ENCODE measurements at regions not wholly inside any gene's neighbourhood (a gene's known extent, or its start where the extent isn't known, plus 50 kb on each side); places are given as distances from the start of the nearest gene placed in this dataset.
"Not testable (repeated sequence)": the region's sequence is repeated elsewhere in the genome, so short reads cannot be mapped to it uniquely, and the experiment has no call there.

GRCh38 chr5:161042862-161043261, 190.9 kb upstream of the ATP10B start:
- Mint-ChIP-seq H3K4me3 (no peak overlapping the region), H3K27me3 (no peaks in the 10 kb centered on the region), H3K27ac (no peak overlapping the region), H3K4me1 (no peaks in the 10 kb centered on the region), H3K36me3 (ENCODE audit: low read depth) (no peaks in the 10 kb centered on the region), H3K9me3 (no peaks in the 10 kb centered on the region)
- ChIA-PET CTCF (no interaction called here), POLR2A (no interaction called here)
- no peak for DNase-seq

DNA sequence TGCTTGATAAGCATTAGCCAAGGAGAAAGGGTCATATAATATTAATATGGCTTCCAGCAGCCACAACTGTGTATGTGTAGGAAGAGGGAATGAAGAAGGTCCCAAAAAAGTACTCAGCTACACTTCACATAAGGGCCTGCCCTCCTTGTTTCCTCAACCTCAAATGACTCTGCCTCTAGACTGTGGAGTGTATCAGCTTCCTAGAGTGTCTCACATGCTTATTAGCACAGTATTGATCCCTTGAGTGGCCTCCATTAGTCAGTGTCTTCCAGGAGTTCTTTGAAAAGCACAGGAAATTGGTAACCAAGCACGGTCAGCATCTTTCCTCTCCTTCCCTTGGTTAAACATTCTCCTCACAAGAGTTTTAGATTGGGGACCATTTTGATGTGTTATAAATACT, 190.4 kb upstream of the ATP10B start:
- Mint-ChIP-seq H3K27ac (no peak overlapping the region), H3K9me3 (no peaks in the 10 kb centered on the region), H3K4me1 (no peaks in the 10 kb centered on the region), H3K4me3 (no peak overlapping the region), H3K36me3 (ENCODE audit: low read depth) (no peaks in the 10 kb centered on the region), H3K27me3 (no peaks in the 10 kb centered on the region)
- ChIA-PET CTCF (no interaction called here), POLR2A (no interaction called here)
- DNase-seq = no peak

GRCh38 chr5:161040818-161041217, 188.8 kb upstream of the ATP10B start:
- no peaks in the 10 kb centered on the region for H3K4me1 Mint-ChIP-seq
- H3K9me3 Mint-ChIP-seq = no peaks in the 10 kb centered on the region
- DNase-seq = no peak
- no peaks in the 10 kb centered on the region for H3K36me3 Mint-ChIP-seq (ENCODE audit: low read depth)
- no peak overlapping the region for H3K27ac Mint-ChIP-seq
- no peak overlapping the region for H3K4me3 Mint-ChIP-seq
- CTCF ChIA-PET = no interaction called here
- no peaks in the 10 kb centered on the region for H3K27me3 Mint-ChIP-seq
- POLR2A ChIA-PET = no interaction called here

DNA sequence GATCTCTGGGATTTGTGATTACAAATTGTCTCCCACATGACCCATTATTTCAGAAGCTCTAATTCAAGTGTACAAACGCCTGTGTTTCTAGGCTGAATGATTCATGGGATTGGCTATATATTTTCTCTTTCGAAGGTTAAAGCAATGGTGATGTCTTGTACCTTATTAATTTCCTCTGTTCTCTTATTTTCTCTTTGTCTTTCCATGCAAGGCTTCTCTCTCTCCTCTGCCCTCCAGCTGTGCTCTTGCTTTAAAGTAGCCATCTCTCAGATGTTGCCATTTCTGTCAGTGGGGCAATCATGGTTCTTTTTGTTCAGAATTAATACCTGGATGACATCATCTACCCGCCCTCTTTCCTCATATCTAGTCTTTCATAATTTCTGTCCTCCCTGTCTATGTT, 184.3 kb upstream of the ATP10B start:
- ChIA-PET CTCF (interaction anchor here (0.6 kb wide), 1 partner anchor 82 kb away, joined by 3 read pairs; no protein-coding TSS in a partner anchor), POLR2A (no interaction called here)
- H3K9me3 Mint-ChIP-seq = no peaks in the 10 kb centered on the region
- H3K27me3 Mint-ChIP-seq = no peaks in the 10 kb centered on the region
- no peaks in the 10 kb centered on the region for H3K4me1 Mint-ChIP-seq
- H3K36me3 Mint-ChIP-seq (ENCODE audit: low read depth) = no peaks in the 10 kb centered on the region
- DNase-seq = no peak
- no peak overlapping the region for H3K4me3 Mint-ChIP-seq
- H3K27ac Mint-ChIP-seq = no peak overlapping the region

- H3K27ac Mint-ChIP-seq = no peak overlapping the region
- no peaks in the 10 kb centered on the region for H3K9me3 Mint-ChIP-seq
- H3K27me3 Mint-ChIP-seq = no peaks in the 10 kb centered on the region
- no peaks in the 10 kb centered on the region for H3K36me3 Mint-ChIP-seq (ENCODE audit: low read depth)
- ChIA-PET CTCF (no interaction called here), POLR2A (no interaction called here)
- DNase-seq = no peak
- no peaks in the 10 kb centered on the region for H3K4me1 Mint-ChIP-seq
- no peak overlapping the region for H3K4me3 Mint-ChIP-seq
These were observed 182.4 kb upstream of the ATP10B start for GRCh38 chr5:161034451-161034850.

DNA sequence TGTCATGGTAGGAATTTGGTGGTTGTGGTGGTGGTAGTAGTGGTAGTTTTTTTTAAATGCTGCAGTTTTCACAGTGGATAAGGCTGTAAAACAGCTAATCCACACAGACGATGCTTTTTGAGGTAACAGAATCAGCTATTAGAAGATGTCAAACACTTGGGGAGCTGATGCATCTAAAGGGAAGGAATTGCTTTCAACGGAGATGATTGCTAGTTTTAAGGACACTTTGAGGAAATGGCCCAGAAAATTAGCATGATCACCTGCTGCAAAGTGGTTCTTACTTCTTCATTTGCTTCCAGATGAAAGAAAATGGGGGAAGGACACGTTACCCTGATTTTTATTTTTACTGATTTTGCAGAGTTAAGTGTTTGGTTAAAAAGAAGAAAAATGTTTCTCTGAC, 178.2 kb upstream of the ATP10B start:
- POLR2A ChIA-PET = no interaction called here
- no peak for DNase-seq

DNA sequence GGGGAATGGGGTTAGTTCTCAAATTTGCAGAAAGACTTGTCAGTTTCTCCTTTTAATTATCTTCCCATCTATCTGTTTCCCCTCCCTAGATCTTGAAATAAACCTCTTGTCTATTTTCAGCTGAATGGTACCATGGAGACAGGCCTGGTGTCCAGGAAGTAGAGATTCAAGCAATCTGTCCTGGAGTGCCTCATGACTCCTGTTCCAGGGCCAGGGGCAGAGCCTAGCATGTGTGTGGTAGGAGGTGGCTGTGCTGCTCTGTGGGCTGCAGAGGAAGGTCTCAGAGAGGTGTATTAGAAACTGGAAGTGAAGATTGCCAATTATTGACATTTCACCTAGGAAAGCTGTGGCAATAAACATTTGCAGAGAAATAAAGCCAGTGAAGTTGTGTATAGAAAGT, 175.8 kb upstream of the ATP10B start:
- no peak for DNase-seq
- H3K4me3 Mint-ChIP-seq = no peak overlapping the region
- H3K4me1 Mint-ChIP-seq = no peaks in the 10 kb centered on the region
- H3K27me3 Mint-ChIP-seq = no peaks in the 10 kb centered on the region
- no peak overlapping the region for H3K27ac Mint-ChIP-seq
- POLR2A ChIA-PET = no interaction called here
- no peaks in the 10 kb centered on the region for H3K36me3 Mint-ChIP-seq (ENCODE audit: low read depth)
- CTCF ChIA-PET = no interaction called here
- H3K9me3 Mint-ChIP-seq = no peaks in the 10 kb centered on the region

More for the DNA sequence above, 178.2 kb upstream of the ATP10B start:
- H3K36me3 Mint-ChIP-seq (ENCODE audit: low read depth) = no peaks in the 10 kb centered on the region
- CTCF ChIA-PET = no interaction called here
- no peaks in the 10 kb centered on the region for H3K27me3 Mint-ChIP-seq
- no peaks in the 10 kb centered on the region for H3K9me3 Mint-ChIP-seq
- H3K27ac Mint-ChIP-seq = no peak overlapping the region
- H3K4me1 Mint-ChIP-seq = no peaks in the 10 kb centered on the region
- no peak overlapping the region for H3K4me3 Mint-ChIP-seq

GRCh38 chr5:161023551-161023950, 171.5 kb upstream of the ATP10B start:
- POLR2A ChIA-PET = no interaction called here
- Mint-ChIP-seq H3K36me3 (ENCODE audit: low read depth) (no peaks in the 10 kb centered on the region), H3K27ac (no peak overlapping the region), H3K4me1 (no peaks in the 10 kb centered on the region), H3K9me3 (no peaks in the 10 kb centered on the region), H3K4me3 (no peak overlapping the region), H3K27me3 (no peaks in the 10 kb centered on the region)
- DNase-seq = no peak
- CTCF ChIA-PET = no interaction called here

DNA sequence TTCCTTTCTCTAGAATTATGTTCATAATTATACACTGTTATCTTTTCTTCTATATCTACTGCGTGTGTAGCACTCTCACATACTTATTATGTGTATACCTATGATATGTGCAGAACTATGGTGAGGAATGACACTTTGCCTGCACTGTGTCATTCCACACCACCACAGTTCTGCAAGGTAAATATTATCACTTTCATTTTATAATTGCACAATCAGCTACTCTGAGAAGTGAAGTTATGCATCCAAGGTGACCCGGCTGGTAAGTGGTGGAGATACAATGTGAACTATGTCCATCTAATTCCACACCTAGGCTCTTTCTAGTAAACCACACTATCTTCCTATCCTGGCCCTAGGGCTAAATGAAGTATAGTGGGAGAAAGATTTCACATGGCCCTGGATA, 170.1 kb upstream of the ATP10B start:
- ChIA-PET POLR2A (no interaction called here), CTCF (no interaction called here)
- Mint-ChIP-seq H3K9me3 (no peaks in the 10 kb centered on the region), H3K4me1 (no peaks in the 10 kb centered on the region), H3K27ac (no peak overlapping the region), H3K36me3 (ENCODE audit: low read depth) (no peaks in the 10 kb centered on the region), H3K4me3 (no peak overlapping the region), H3K27me3 (no peaks in the 10 kb centered on the region)
- no peak for DNase-seq

GRCh38 chr5:161009817-161010216, 157.8 kb upstream of the ATP10B start:
- Mint-ChIP-seq H3K4me3 (no peak overlapping the region), H3K9me3 (no peaks in the 10 kb centered on the region), H3K27me3 (no peaks in the 10 kb centered on the region), H3K4me1 (no peaks in the 10 kb centered on the region), H3K27ac (no peak overlapping the region), H3K36me3 (ENCODE audit: low read depth) (no peaks in the 10 kb centered on the region)
- POLR2A ChIA-PET = no interaction called here
- DNase-seq = no peak
- CTCF ChIA-PET = no interaction called here

DNA sequence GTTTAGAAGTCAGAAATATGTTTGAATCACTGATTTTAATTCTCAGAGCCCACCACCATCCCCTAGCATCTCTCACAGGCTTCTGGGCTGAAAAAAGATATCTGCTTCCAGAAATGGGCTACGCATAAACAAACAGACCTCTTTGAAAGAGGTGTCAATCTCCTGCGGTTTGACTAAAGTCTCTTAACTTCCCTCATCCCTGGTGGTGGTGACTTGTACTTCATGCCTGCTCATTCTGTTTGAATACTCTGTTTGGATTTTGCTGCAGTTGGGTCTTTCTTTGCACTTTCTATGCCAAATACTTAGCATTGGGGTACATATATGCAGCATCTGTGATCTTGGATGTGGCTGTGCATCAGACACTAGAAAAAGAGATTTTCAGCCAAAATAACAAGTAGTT, 157.2 kb upstream of the ATP10B start:
- H3K27ac Mint-ChIP-seq = no peak overlapping the region
- POLR2A ChIA-PET = no interaction called here
- H3K4me3 Mint-ChIP-seq = no peak overlapping the region
- H3K9me3 Mint-ChIP-seq = no peaks in the 10 kb centered on the region
- DNase-seq = no peak
- H3K4me1 Mint-ChIP-seq = no peaks in the 10 kb centered on the region
- H3K36me3 Mint-ChIP-seq (ENCODE audit: low read depth) = no peaks in the 10 kb centered on the region
- H3K27me3 Mint-ChIP-seq = no peaks in the 10 kb centered on the region
- CTCF ChIA-PET = interaction anchor here (0.7 kb wide), 1 partner anchor 666 kb away, joined by 3 read pairs; no protein-coding TSS in a partner anchor

GRCh38 chr5:161007879-161008278, 155.9 kb upstream of the ATP10B start:
- POLR2A ChIA-PET = no interaction called here
- H3K4me3 Mint-ChIP-seq = no peak overlapping the region
- H3K27me3 Mint-ChIP-seq = no peaks in the 10 kb centered on the region
- DNase-seq = no peak
- CTCF ChIA-PET = no interaction called here
- H3K4me1 Mint-ChIP-seq = no peaks in the 10 kb centered on the region
- H3K36me3 Mint-ChIP-seq (ENCODE audit: low read depth) = no peaks in the 10 kb centered on the region
- no peak overlapping the region for H3K27ac Mint-ChIP-seq
- no peaks in the 10 kb centered on the region for H3K9me3 Mint-ChIP-seq

DNA sequence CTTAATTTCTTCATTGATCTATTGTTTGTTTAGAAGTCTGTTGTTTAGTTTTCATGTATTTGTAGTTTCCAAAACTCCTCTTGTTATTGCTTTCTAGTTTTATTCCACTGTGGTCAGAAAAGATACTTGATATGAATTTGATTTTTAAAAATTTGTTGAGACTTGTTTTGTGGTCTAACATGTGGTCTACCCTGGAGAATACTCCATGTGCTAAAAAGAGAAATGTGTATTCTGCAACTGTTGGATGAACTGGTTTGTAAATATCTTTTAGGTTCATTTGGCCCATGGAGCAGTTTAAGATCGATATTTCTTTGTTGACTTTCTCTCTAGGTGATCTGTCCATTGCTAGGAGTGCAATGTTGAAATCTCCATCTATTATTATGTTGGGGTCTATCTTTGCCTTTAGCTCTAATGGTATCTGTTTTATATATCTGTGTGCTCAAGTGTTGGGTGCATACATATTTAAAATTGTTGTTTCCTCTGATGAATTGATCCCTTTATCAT, 150.6 kb upstream of the ATP10B start:
- CTCF ChIA-PET = no interaction called here
- Mint-ChIP-seq H3K27me3 (no peaks in the 10 kb centered on the region), H3K9me3 (no peaks in the 10 kb centered on the region), H3K4me3 (no peak overlapping the region), H3K36me3 (ENCODE audit: low read depth) (no peaks in the 10 kb centered on the region), H3K27ac (no peak overlapping the region), H3K4me1 (no peaks in the 10 kb centered on the region)
- POLR2A ChIA-PET = no interaction called here
- no peak for DNase-seq

DNA sequence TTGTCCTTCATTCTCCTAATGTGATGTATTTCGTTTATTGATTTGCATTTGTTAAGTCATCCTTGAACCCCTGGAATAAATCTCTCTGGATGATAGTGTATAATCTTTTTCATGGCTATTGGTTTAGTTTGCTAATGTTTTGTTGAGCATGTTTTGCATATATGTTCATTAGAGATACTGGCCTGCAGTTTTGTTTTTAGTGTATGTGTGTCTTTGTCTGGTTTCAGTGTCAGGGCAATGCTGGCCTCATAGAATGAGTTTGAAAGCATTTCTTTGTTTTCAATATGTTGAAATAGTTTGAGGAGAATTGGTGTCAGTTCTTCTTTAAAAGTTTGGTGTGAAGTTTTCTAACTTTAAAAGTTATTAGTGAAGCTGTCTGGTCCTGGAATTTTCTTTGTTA, 149.6 kb upstream of the ATP10B start:
- no peaks in the 10 kb centered on the region for H3K27me3 Mint-ChIP-seq
- no peak overlapping the region for H3K4me3 Mint-ChIP-seq
- no peaks in the 10 kb centered on the region for H3K9me3 Mint-ChIP-seq
- ChIA-PET POLR2A (no interaction called here), CTCF (no interaction called here)
- no peaks in the 10 kb centered on the region for H3K36me3 Mint-ChIP-seq (ENCODE audit: low read depth)
- H3K27ac Mint-ChIP-seq = no peak overlapping the region
- no peak for DNase-seq
- no peaks in the 10 kb centered on the region for H3K4me1 Mint-ChIP-seq

DNA sequence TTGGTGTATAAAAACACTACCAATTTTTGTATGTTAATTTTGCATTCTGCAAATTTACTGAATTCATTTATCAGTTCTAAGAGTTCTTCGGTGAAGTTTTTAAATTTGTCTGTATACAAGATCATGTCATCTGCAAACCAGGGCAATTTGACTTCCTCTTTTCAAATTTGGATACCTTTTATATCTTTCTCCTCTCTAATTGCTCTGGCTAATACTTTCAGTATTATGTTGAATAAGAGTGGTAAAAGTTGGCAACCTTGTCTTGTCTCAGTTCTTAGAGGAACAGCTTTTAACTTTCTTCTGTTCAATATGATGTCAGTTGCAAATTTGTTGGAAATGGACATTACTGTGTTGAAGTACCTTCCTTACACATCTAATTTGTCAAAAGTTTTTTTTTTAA, 149.1 kb upstream of the ATP10B start:
- DNase-seq; H3K27ac Mint-ChIP-seq; H3K36me3 Mint-ChIP-seq (ENCODE audit: low read depth); POLR2A ChIA-PET; H3K4me1 Mint-ChIP-seq; H3K4me3 Mint-ChIP-seq; CTCF ChIA-PET; H3K27me3 Mint-ChIP-seq; H3K9me3 Mint-ChIP-seq: not testable (repeated sequence)

Data from activated CD4-positive, alpha-beta memory T cell treated with anti-CD3 and anti-CD28 coated beads, Interleukin-2, amount 10 ng/mL, durations not matched to agents 7 days and 5 days (primary cell).